ENCODE measurements at regions not wholly inside any gene's neighbourhood (a gene's known extent, or its start where the extent isn't known, plus 50 kb on each side); places are given as distances from the start of the nearest gene placed in this dataset.
"Not testable (repeated sequence)": the region's sequence is repeated elsewhere in the genome, so short reads cannot be mapped to it uniquely, and the experiment has no call there.

DNA sequence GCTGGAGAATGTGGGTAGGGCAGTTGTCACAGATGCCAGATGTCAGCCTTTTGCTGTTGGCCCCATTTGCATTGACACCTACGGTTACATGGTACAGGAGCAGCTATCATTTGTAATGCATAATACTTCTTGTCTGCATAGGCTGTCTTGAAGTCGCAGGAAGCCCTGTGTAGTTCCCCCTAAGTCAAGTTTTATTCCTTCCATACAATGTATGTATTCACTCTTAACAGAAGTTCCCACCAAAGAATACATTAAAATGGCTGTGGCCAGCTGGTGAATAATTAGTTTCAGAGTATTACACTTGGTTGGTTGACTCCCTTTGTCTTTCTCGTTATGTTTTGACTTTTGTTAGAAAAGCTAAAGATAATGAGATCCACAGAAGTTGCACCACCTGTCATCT is 1169.0 kb downstream of the REEP3 start:
- H3K79me1 ChIP-seq (replicated peaks; ENCODE audit: low read length, poor library complexity, severe bottlenecking): no peaks in the 10 kb centered on the region
- no peak overlapping the region for H3K18ac ChIP-seq (ENCODE audit: low read depth in 1 of 2, low read length in 2 of 2)
- H2BK120ac ChIP-seq (ENCODE audit: low read depth, low read length): no peak overlapping the region
- no peaks in the 10 kb centered on the region for H3K4me1 ChIP-seq (ENCODE audit: control insufficient read depth, insufficient read depth, low read depth, low read length)
- no peak overlapping the region for H3K4ac ChIP-seq (ENCODE audit: low read depth in 1 of 2, low read length in 2 of 2)
- H3K36me3 ChIP-seq (ENCODE audit: control insufficient read depth in 1 of 2, insufficient read depth in 2 of 2, low read depth in 1 of 2, low read length in 2 of 2): no peaks in the 10 kb centered on the region
- no peak overlapping the region for H3K23ac ChIP-seq (ENCODE audit: low read length in 2 of 2)
- no peak overlapping the region for H3K14ac ChIP-seq (ENCODE audit: low read length in 2 of 2)
- no peak overlapping the region for H3K27ac ChIP-seq (ENCODE audit: low read length, poor library complexity, severe bottlenecking)
- H3K27me3 ChIP-seq (ENCODE audit: control insufficient read depth in 1 of 2, insufficient read depth in 1 of 2, low read length in 2 of 2): no peaks in the 10 kb centered on the region
- H4K91ac ChIP-seq (ENCODE audit: low read length): no peak overlapping the region
- H2AK5ac ChIP-seq (ENCODE audit: low read length, severe bottlenecking): no peak overlapping the region
- H3K4me3 ChIP-seq (ENCODE audit: insufficient read depth in 1 of 2, low read depth in 1 of 2, low read length in 2 of 2): no peak overlapping the region
- no peak overlapping the region for H2BK12ac ChIP-seq (ENCODE audit: low read length in 2 of 2)
- no peak for DNase-seq
- H4K8ac ChIP-seq (ENCODE audit: low read length): no peak overlapping the region
- H3K4me2 ChIP-seq (ENCODE audit: low read length, poor library complexity, severe bottlenecking): no peak overlapping the region
- WGBS: 98% methylated on average over 3 of the region's 3 CpGs
- no peak overlapping the region for H2BK15ac ChIP-seq (ENCODE audit: low read depth, poor library complexity, severe bottlenecking)
- H2AFZ ChIP-seq (ENCODE audit: low read depth, low read length): no peak overlapping the region
- no peak overlapping the region for H2BK5ac ChIP-seq (ENCODE audit: low read depth, low read length, poor library complexity, severe bottlenecking)
- no peaks in the 10 kb centered on the region for H3K9me3 ChIP-seq (ENCODE audit: control insufficient read depth, low read length)
- no peak overlapping the region for H3K9ac ChIP-seq (ENCODE audit: low read length)

DNA sequence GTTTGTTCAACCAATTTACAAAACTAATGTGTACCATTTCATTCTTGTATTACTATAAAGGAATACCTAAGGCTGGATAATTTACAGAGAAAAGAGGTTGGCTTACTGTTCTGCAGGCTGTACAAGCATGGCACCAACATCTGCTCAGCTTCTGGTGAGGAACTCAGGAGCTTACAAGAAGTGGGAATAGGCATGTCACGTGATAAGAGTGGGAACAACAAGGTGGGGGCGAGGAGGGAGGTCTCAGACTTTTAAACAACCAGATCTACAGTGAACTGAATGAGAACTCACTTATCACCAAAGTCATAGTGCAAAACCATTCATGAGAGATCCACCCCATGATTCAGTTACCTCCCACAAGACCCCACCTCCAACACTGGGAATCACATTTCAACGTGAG is 1178.0 kb downstream of the REEP3 start:
- no peak overlapping the region for H3K23ac ChIP-seq (ENCODE audit: low read length in 2 of 2)
- no peak overlapping the region for H3K9ac ChIP-seq (ENCODE audit: low read length)
- 77% methylated on average over 3 of the region's 3 CpGs for WGBS

GRCh38 chr10:64702086-64702485 is 1180.9 kb downstream of the REEP3 start:
- H3K79me1 ChIP-seq (replicated peaks; ENCODE audit: low read length, poor library complexity, severe bottlenecking): not testable (repeated sequence)

More for the DNA sequence above, 1178.0 kb downstream of the REEP3 start:
- Histone ChIP-seq H2BK120ac (ENCODE audit: low read depth, low read length) (no peak overlapping the region), H2BK15ac (ENCODE audit: low read depth, poor library complexity, severe bottlenecking) (no peak overlapping the region), H4K8ac (ENCODE audit: low read length) (no peak overlapping the region), H2AFZ (ENCODE audit: low read depth, low read length) (no peak overlapping the region), H3K14ac (ENCODE audit: low read length in 2 of 2) (no peak overlapping the region), H3K4me2 (ENCODE audit: low read length, poor library complexity, severe bottlenecking) (no peak overlapping the region), H3K4me1 (ENCODE audit: control insufficient read depth, insufficient read depth, low read depth, low read length) (no peaks in the 10 kb centered on the region), H3K4ac (ENCODE audit: low read depth in 1 of 2, low read length in 2 of 2) (no peak overlapping the region), H3K79me1 (replicated peaks; ENCODE audit: low read length, poor library complexity, severe bottlenecking) (no peaks in the 10 kb centered on the region), H2BK12ac (ENCODE audit: low read length in 2 of 2) (no peak overlapping the region), H3K9me3 (ENCODE audit: control insufficient read depth, low read length) (no peaks in the 10 kb centered on the region), H3K36me3 (ENCODE audit: control insufficient read depth in 1 of 2, insufficient read depth in 2 of 2, low read depth in 1 of 2, low read length in 2 of 2) (no peaks in the 10 kb centered on the region), H2BK5ac (ENCODE audit: low read depth, low read length, poor library complexity, severe bottlenecking) (no peak overlapping the region), H2AK5ac (ENCODE audit: low read length, severe bottlenecking) (no peak overlapping the region), H3K27me3 (ENCODE audit: control insufficient read depth in 1 of 2, insufficient read depth in 1 of 2, low read length in 2 of 2) (no peaks in the 10 kb centered on the region), H3K4me3 (ENCODE audit: insufficient read depth in 1 of 2, low read depth in 1 of 2, low read length in 2 of 2) (no peak overlapping the region), H3K27ac (ENCODE audit: low read length, poor library complexity, severe bottlenecking) (no peak overlapping the region), H3K18ac (ENCODE audit: low read depth in 1 of 2, low read length in 2 of 2) (no peak overlapping the region), H4K91ac (ENCODE audit: low read length) (no peak overlapping the region)
- DNase-seq: no peak

GRCh38 chr10:64708884-64709681 is 1187.9 kb downstream of the REEP3 start:
- WGBS: 87% methylated on average over 3 of the region's 3 CpGs

More at GRCh38 chr10:64702086-64702485, 1180.9 kb downstream of the REEP3 start:
- H3K23ac ChIP-seq (ENCODE audit: low read length in 2 of 2); H3K4me1 ChIP-seq (ENCODE audit: control insufficient read depth, insufficient read depth, low read depth, low read length); H3K4me2 ChIP-seq (ENCODE audit: low read length, poor library complexity, severe bottlenecking); H2AFZ ChIP-seq (ENCODE audit: low read depth, low read length); H2BK120ac ChIP-seq (ENCODE audit: low read depth, low read length); H4K91ac ChIP-seq (ENCODE audit: low read length); H4K8ac ChIP-seq (ENCODE audit: low read length); H2BK15ac ChIP-seq (ENCODE audit: low read depth, poor library complexity, severe bottlenecking); H3K27ac ChIP-seq (ENCODE audit: low read length, poor library complexity, severe bottlenecking); H3K9me3 ChIP-seq (ENCODE audit: control insufficient read depth, low read length); H2AK5ac ChIP-seq (ENCODE audit: low read length, severe bottlenecking); H3K36me3 ChIP-seq (ENCODE audit: control insufficient read depth in 1 of 2, insufficient read depth in 2 of 2, low read depth in 1 of 2, low read length in 2 of 2); H3K4ac ChIP-seq (ENCODE audit: low read depth in 1 of 2, low read length in 2 of 2); H3K18ac ChIP-seq (ENCODE audit: low read depth in 1 of 2, low read length in 2 of 2); H3K27me3 ChIP-seq (ENCODE audit: control insufficient read depth in 1 of 2, insufficient read depth in 1 of 2, low read length in 2 of 2); H3K4me3 ChIP-seq (ENCODE audit: insufficient read depth in 1 of 2, low read depth in 1 of 2, low read length in 2 of 2); DNase-seq; H2BK12ac ChIP-seq (ENCODE audit: low read length in 2 of 2); H3K9ac ChIP-seq (ENCODE audit: low read length); H2BK5ac ChIP-seq (ENCODE audit: low read depth, low read length, poor library complexity, severe bottlenecking); H3K14ac ChIP-seq (ENCODE audit: low read length in 2 of 2): not testable (repeated sequence)
- 72% methylated on average over 2 of the region's 3 CpGs for WGBS

More at GRCh38 chr10:64708884-64709681, 1187.9 kb downstream of the REEP3 start:
- no peak for DNase-seq
- Histone ChIP-seq H3K4me3 (ENCODE audit: insufficient read depth in 1 of 2, low read depth in 1 of 2, low read length in 2 of 2) (no peak overlapping the region), H3K18ac (ENCODE audit: low read depth in 1 of 2, low read length in 2 of 2) (no peak overlapping the region), H3K27me3 (ENCODE audit: control insufficient read depth in 1 of 2, insufficient read depth in 1 of 2, low read length in 2 of 2) (no peaks in the 10 kb centered on the region), H2AFZ (ENCODE audit: low read depth, low read length) (no peak overlapping the region), H2BK12ac (ENCODE audit: low read length in 2 of 2) (no peak overlapping the region), H3K4ac (ENCODE audit: low read depth in 1 of 2, low read length in 2 of 2) (no peak overlapping the region), H4K8ac (ENCODE audit: low read length) (no peak overlapping the region), H3K9me3 (ENCODE audit: control insufficient read depth, low read length) (no peaks in the 10 kb centered on the region), H4K91ac (ENCODE audit: low read length) (no peak overlapping the region), H2AK5ac (ENCODE audit: low read length, severe bottlenecking) (no peak overlapping the region), H3K14ac (ENCODE audit: low read length in 2 of 2) (no peak overlapping the region), H2BK5ac (ENCODE audit: low read depth, low read length, poor library complexity, severe bottlenecking) (no peak overlapping the region), H3K9ac (ENCODE audit: low read length) (no peak overlapping the region), H3K23ac (ENCODE audit: low read length in 2 of 2) (no peak overlapping the region), H3K36me3 (ENCODE audit: control insufficient read depth in 1 of 2, insufficient read depth in 2 of 2, low read depth in 1 of 2, low read length in 2 of 2) (no peaks in the 10 kb centered on the region), H3K79me1 (replicated peaks; ENCODE audit: low read length, poor library complexity, severe bottlenecking) (no peaks in the 10 kb centered on the region), H3K4me1 (ENCODE audit: control insufficient read depth, insufficient read depth, low read depth, low read length) (no peaks in the 10 kb centered on the region), H2BK15ac (ENCODE audit: low read depth, poor library complexity, severe bottlenecking) (no peak overlapping the region), H3K27ac (ENCODE audit: low read length, poor library complexity, severe bottlenecking) (no peak overlapping the region), H3K4me2 (ENCODE audit: low read length, poor library complexity, severe bottlenecking) (no peak overlapping the region), H2BK120ac (ENCODE audit: low read depth, low read length) (no peak overlapping the region)

Measured in mesenchymal stem cell (in vitro differentiated cells and primary cell).